ENCODE measurements at regions not wholly inside any gene's neighbourhood (a gene's known extent, or its start where the extent isn't known, plus 50 kb on each side); places are given as distances from the start of the nearest gene placed in this dataset.

DNA sequence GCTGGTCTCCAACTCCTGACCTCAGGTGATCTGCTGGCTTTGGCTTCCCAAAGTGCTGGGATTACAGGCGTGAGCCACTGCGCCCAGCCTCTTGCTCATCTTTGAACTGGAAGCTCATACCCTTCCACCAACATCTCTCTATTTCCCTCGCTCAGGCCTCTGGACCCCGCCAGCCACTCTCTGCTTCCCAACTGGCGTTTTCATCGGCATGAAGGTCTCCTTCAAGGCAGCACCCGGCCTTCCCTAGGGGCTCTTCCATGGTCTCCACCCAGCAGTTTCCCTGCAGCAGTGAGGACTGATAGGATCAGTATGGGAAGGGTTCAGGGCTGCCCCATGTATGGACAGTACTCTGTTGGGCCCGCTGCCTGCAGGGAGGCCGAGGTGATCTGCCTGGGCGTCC lies 65.8 kb upstream of the HS6ST1 start (continued):
- TF ChIP-seq SMC3 (IDR thresholded peaks at IDR 0.05; ENCODE audit: low read depth, low read length) (no peak), RAD21 (IDR thresholded peaks at IDR 0.05; ENCODE audit: low read length) (no peak), NFIC (IDR thresholded peaks at IDR 0.05; ENCODE audit: borderline replicate concordance) (no peak), POLR2AphosphoS5 (IDR thresholded peaks at IDR 0.05; ENCODE audit: low read depth, low read length) (no peak), ELF1 (IDR thresholded peaks at IDR 0.05) (no peak), SIN3A (IDR thresholded peaks at IDR 0.05; ENCODE audit: borderline replicate concordance, low read depth, low read length) (no peak), EZH2phosphoT487 (IDR thresholded peaks at IDR 0.05; ENCODE audit: borderline replicate concordance, low read depth) (no peak), GABPA (IDR thresholded peaks at IDR 0.05; ENCODE audit: low read depth) (no peak)

DNA sequence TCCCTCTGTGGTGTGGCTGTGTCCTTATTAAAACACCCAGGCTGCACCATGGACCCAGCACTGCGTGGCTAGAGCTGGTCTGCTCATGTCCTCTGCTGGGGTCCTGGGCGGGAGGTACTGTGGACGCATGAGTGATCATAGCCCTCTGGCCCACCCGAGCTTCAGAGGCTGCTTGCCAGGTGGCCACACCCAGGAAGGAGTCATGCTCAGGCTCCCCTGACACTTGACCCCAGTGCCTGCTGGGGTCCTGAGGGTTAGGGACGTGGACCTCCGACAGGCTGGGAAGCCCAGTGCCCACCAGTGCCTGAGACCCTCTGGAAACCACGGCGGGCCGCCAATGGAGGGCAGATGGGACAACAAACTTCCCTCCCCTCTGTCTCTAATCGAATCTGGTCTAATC lies 66.3 kb upstream of the HS6ST1 start:
- TF ChIP-seq, protein P1, sequence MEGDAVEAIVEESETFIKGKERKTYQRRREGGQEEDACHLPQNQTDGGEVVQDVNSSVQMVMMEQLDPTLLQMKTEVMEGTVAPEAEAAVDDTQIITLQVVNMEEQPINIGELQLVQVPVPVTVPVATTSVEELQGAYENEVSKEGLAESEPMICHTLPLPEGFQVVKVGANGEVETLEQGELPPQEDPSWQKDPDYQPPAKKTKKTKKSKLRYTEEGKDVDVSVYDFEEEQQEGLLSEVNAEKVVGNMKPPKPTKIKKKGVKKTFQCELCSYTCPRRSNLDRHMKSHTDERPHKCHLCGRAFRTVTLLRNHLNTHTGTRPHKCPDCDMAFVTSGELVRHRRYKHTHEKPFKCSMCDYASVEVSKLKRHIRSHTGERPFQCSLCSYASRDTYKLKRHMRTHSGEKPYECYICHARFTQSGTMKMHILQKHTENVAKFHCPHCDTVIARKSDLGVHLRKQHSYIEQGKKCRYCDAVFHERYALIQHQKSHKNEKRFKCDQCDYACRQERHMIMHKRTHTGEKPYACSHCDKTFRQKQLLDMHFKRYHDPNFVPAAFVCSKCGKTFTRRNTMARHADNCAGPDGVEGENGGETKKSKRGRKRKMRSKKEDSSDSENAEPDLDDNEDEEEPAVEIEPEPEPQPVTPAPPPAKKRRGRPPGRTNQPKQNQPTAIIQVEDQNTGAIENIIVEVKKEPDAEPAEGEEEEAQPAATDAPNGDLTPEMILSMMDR (IDR thresholded peaks at IDR 0.05): no peak
- TF ChIP-seq RAD21 (IDR thresholded peaks at IDR 0.05; ENCODE audit: low read length) (no peak), TAF1 (IDR thresholded peaks at IDR 0.05; ENCODE audit: borderline replicate concordance, low read depth, low read length) (no peak), POLR2AphosphoS5 (IDR thresholded peaks at IDR 0.05; ENCODE audit: low read depth, low read length) (no peak), RFX5 (IDR thresholded peaks at IDR 0.05; ENCODE audit: low read length) (no peak), CHD2 (IDR thresholded peaks at IDR 0.05; ENCODE audit: low read length, partially characterized antibody) (no peak), NFIC (IDR thresholded peaks at IDR 0.05; ENCODE audit: borderline replicate concordance) (no peak)
- TF ChIP-seq, protein P2, sequence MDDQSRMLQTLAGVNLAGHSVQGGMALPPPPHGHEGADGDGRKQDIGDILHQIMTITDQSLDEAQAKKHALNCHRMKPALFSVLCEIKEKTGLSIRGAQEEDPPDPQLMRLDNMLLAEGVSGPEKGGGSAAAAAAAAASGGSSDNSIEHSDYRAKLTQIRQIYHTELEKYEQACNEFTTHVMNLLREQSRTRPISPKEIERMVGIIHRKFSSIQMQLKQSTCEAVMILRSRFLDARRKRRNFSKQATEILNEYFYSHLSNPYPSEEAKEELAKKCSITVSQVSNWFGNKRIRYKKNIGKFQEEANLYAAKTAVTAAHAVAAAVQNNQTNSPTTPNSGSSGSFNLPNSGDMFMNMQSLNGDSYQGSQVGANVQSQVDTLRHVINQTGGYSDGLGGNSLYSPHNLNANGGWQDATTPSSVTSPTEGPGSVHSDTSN (IDR thresholded peaks at IDR 0.05): no peak
- ChIA-PET CTCF (interaction anchor here (2.2 kb wide), 1 partner anchor 11 kb away, joined by 8 read pairs; no protein-coding TSS in a partner anchor), POLR2A (no interaction called here)
- H3K27ac ChIP-seq (ENCODE audit: low read depth in 2 of 2, low read length in 1 of 2): no peak overlapping the region
- H3F3A ChIP-seq (replicated peaks; ENCODE audit: insufficient read depth): no peaks in the 10 kb centered on the region
- no peak overlapping the region for H2AFZ ChIP-seq (ENCODE audit: low read depth)
- no peaks in the 10 kb centered on the region for H3K9me3 ChIP-seq
- WGBS (ENCODE audit: low lambda C conversion rate): 59% methylated on average over 9 of the region's 10 CpGs
- H3K9ac ChIP-seq: no peak overlapping the region
- peaks cover 0 to 23% of the 10 kb centered on the region in 2 experiments; a peak in 1 of 4 replicates for H3K4me1 ChIP-seq (ENCODE audit: control insufficient read depth in 1 of 2, insufficient read depth in 2 of 2, low read depth in 1 of 2, low read length in 1 of 2)
- H3K4me3 ChIP-seq (ENCODE audit: low read depth in 2 of 2, low read length in 1 of 2): no peak overlapping the region
- no peaks in the 10 kb centered on the region for H3K79me2 ChIP-seq (ENCODE audit: insufficient read depth)
- H3K4me2 ChIP-seq: no peak overlapping the region
- H3K36me3 ChIP-seq (replicated peaks in 1 of 2; ENCODE audit: control insufficient read depth in 1 of 2, insufficient read depth in 2 of 2, low read length in 1 of 2): no peaks in the 10 kb centered on the region
- H4K20me1 ChIP-seq (ENCODE audit: insufficient read depth): no peaks in the 10 kb centered on the region
- no peak for DNase-seq
- no peaks in the 10 kb centered on the region for H3K27me3 ChIP-seq (ENCODE audit: insufficient read depth)
- no peaks in the 10 kb centered on the region for H3K9me2 ChIP-seq

DNA sequence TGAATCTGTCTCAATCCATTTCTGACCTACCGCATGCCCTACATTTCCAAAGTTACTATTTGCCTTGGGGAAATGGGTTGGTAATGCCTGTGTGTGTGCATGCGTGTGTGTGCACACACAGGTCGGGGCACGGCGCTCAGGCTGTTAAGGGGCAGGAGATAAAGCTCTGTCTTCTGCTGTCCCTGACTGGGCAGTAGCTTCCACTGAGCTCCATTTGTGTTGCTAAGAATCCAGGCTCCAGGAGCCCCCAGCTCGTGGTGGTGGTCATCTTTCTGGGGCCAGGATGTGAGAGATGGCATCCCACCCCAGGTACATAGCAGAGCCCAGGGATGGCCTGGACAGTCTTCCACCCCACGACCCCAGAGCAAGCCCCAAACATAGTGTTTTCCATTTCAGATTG lies 66.7 kb upstream of the HS6ST1 start:
- no peak overlapping the region for H3K4me3 ChIP-seq (ENCODE audit: low read depth in 2 of 2, low read length in 1 of 2)
- no peak overlapping the region for H3K27ac ChIP-seq (ENCODE audit: low read depth in 2 of 2, low read length in 1 of 2)
- H3K9me3 ChIP-seq: no peaks in the 10 kb centered on the region
- 71% methylated on average over 7 of the region's 7 CpGs for WGBS (ENCODE audit: low lambda C conversion rate)
- no peaks in the 10 kb centered on the region for H3F3A ChIP-seq (replicated peaks; ENCODE audit: insufficient read depth)
- ChIA-PET CTCF (interaction anchor here (2.2 kb wide), 1 partner anchor 11 kb away, joined by 8 read pairs; no protein-coding TSS in a partner anchor), POLR2A (no interaction called here)
- TF ChIP-seq EZH2phosphoT487 (IDR thresholded peaks at IDR 0.05; ENCODE audit: borderline replicate concordance, low read depth) (no peak), TAF1 (IDR thresholded peaks at IDR 0.05; ENCODE audit: borderline replicate concordance, low read depth, low read length) (no peak), MXI1 (IDR thresholded peaks at IDR 0.05; ENCODE audit: low read depth, low read length) (no peak), MEF2A (IDR thresholded peaks at IDR 0.05; ENCODE audit: borderline replicate concordance, low read depth) (no peak), CHD2 (IDR thresholded peaks at IDR 0.05; ENCODE audit: low read length, partially characterized antibody) (no peak), NFIC (IDR thresholded peaks at IDR 0.05; ENCODE audit: borderline replicate concordance) (no peak), YY1 (IDR thresholded peaks at IDR 0.05; ENCODE audit: low read depth) (no peak), FOXM1 (IDR thresholded peaks at IDR 0.05; ENCODE audit: low read depth) (no peak)
- no peaks in the 10 kb centered on the region for H3K36me3 ChIP-seq (replicated peaks in 1 of 2; ENCODE audit: control insufficient read depth in 1 of 2, insufficient read depth in 2 of 2, low read length in 1 of 2)
- peaks cover 0 to 22% of the 10 kb centered on the region in 2 experiments; a peak in 1 of 4 replicates for H3K4me1 ChIP-seq (ENCODE audit: control insufficient read depth in 1 of 2, insufficient read depth in 2 of 2, low read depth in 1 of 2, low read length in 1 of 2)
- no peak for DNase-seq
- H3K27me3 ChIP-seq (ENCODE audit: insufficient read depth): no peaks in the 10 kb centered on the region
- H3K9me2 ChIP-seq: no peaks in the 10 kb centered on the region
- H4K20me1 ChIP-seq (ENCODE audit: insufficient read depth): no peaks in the 10 kb centered on the region
- H3K9ac ChIP-seq: no peak overlapping the region
- no peaks in the 10 kb centered on the region for H3K79me2 ChIP-seq (ENCODE audit: insufficient read depth)
- H3K4me2 ChIP-seq: no peak overlapping the region
- H2AFZ ChIP-seq (ENCODE audit: low read depth): no peak overlapping the region

All from SK-N-SH (cell line).